ENCODE measurements at regions not wholly inside any gene's neighbourhood (a gene's known extent, or its start where the extent isn't known, plus 50 kb on each side); places are given as distances from the start of the nearest gene placed in this dataset.

GRCh38 chr12:115495300-115495699 is 782.2 kb downstream of the MED13L start (continued):
- TF ChIP-seq, protein P1, sequence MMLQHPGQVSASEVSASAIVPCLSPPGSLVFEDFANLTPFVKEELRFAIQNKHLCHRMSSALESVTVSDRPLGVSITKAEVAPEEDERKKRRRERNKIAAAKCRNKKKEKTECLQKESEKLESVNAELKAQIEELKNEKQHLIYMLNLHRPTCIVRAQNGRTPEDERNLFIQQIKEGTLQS (IDR thresholded peaks at IDR 0.05), result peak; percentile 29; the same call in 1 of the 2 replicates
- TF ChIP-seq, protein P1 (CRISPR knock-in tag; conservative IDR thresholded peaks at IDR 0.05), result no peak

GRCh38 chr12:115492553-115492952 is 784.9 kb downstream of the MED13L start:
- no peak for FAIRE-seq

More at GRCh38 chr12:115492553-115492952, 784.9 kb downstream of the MED13L start:
- H3K79me2 ChIP-seq (ENCODE audit: control insufficient read depth, insufficient read depth, low read length), result no peaks in the 10 kb centered on the region
- ATAC-seq (no peak), DNase-seq (ENCODE audit: extremely low read depth in 1 of 4, low spot score in 3 of 4) (no peak)
- no TSS peak for BruUV-seq (replicated peaks)
- H3K9me1 ChIP-seq (ENCODE audit: control insufficient read depth, insufficient read depth, low read length), result no peaks in the 10 kb centered on the region
- no peaks in the 10 kb centered on the region for H4K20me1 ChIP-seq (replicated peaks; ENCODE audit: control insufficient read depth, insufficient read depth, low read length)
- H3K36me3 ChIP-seq (ENCODE audit: control insufficient read depth, insufficient read depth, low read length), result no peaks in the 10 kb centered on the region
- no peak overlapping the region for H3K9ac ChIP-seq (ENCODE audit: insufficient read depth in 1 of 2, low read depth in 2 of 2, low read length in 2 of 2)
- ChIA-PET POLR2A (no interaction called here), CTCF (ENCODE audit: low intra/inter-chr PET ratio) (no interaction called here)
- no peak overlapping the region for H3K4me3 ChIP-seq
- in situ Hi-C loops (cut with MboI) (no loop called here), intact Hi-C loops (cut with micrococcal nuclease) (no loop called here)
- H3K27me3 ChIP-seq (ENCODE audit: control insufficient read depth in 2 of 2, insufficient read depth in 2 of 2, low read length in 2 of 2), result no peaks in the 10 kb centered on the region; a peak in 1 of 5 replicates
- H3K9me3 ChIP-seq (replicated peaks; ENCODE audit: control insufficient read depth, insufficient read depth, low read depth, low read length), result no peaks in the 10 kb centered on the region
- H2AFZ ChIP-seq (ENCODE audit: low read depth, low read length), result no peak overlapping the region
- WGBS (ENCODE audit: insufficient coverage, low coverage, missing lambda C conversion rate), result 0% methylated on average over 2 of the region's 2 CpGs
- no peaks in the 10 kb centered on the region for H3K4me1 ChIP-seq (replicated peaks in 1 of 2; ENCODE audit: control insufficient read depth in 2 of 2, insufficient read depth in 2 of 2, low read length in 2 of 2)
- TF ChIP-seq L3MBTL2 (IDR thresholded peaks at IDR 0.05) (no peak), PHF8 (IDR thresholded peaks at IDR 0.05; ENCODE audit: borderline replicate concordance, low read length) (no peak), CTBP1 (IDR thresholded peaks at IDR 0.05; ENCODE audit: borderline replicate concordance) (no peak), EZH2 (IDR thresholded peaks at IDR 0.05; ENCODE audit: borderline replicate concordance, low read depth, low read length) (no peak), RBM25 (IDR thresholded peaks at IDR 0.05; ENCODE audit: low read depth, low read length, severe bottlenecking) (peak; percentile 60), NCOR1 (IDR thresholded peaks at IDR 0.05) (no peak)
- no peak overlapping the region for H3K27ac ChIP-seq (ENCODE audit: extremely low read depth, low read depth, low read length)
- H3K4me2 ChIP-seq (ENCODE audit: insufficient read depth, low read length), result no peak overlapping the region

Data from K562 (cell line).